Transverse colon (tissue), 4 donors: ENCODE measurements at regions not wholly inside any gene's neighbourhood (a gene's known extent, or its start where the extent isn't known, plus 50 kb on each side); places are given as distances from the start of the nearest gene placed in this dataset.

ENCODE experiments used
- DNase-seq: peaks from one replicate; pipeline ENCODE4 v3.0.0-alpha.2; 2019
- H3K27ac ChIP-seq, 4 donors: fragments of 200-600 bp; sonication (generic); 2 replicates each; pipeline ENCODE4 v1.5.1; 2016 to 2018; ENCODE audit warnings: inconsistent platforms in 4 of 4
- H3K27me3 ChIP-seq: fragments of 200-600 bp; sonication (generic); 2 replicates; pipeline ENCODE4 v1.5.1; 2017; ENCODE audit warnings: inconsistent platforms
- H3K36me3 ChIP-seq, 4 donors: fragments of 200-600 bp; sonication (generic); 2 replicates each; pipeline ENCODE4 v1.5.1; 2017 to 2019; ENCODE audit warnings: inconsistent platforms in 4 of 4
- H3K4me1 ChIP-seq, 4 donors: fragments of 200-600 bp; sonication (generic); 2 replicates each; pipeline ENCODE4 v1.5.1; 2017 to 2020; ENCODE audit warnings: inconsistent platforms in 4 of 4
- H3K4me3 ChIP-seq, 4 donors: fragments of 200-600 bp; sonication (generic); 1 replicate in 1 of 4; 2 replicates in 3 of 4; pipeline versions ENCODE4 v1.5.1 to v1.6.1; 2017 to 2019; ENCODE audit warnings: inconsistent platforms in 4 of 4
- H3K9me3 ChIP-seq, 2 donors: fragments of 200-600 bp; sonication (generic); 2 replicates each; pipeline ENCODE4 v1.5.1; 2017 to 2019; ENCODE audit warnings: inconsistent platforms in 2 of 2
- EP300 ChIP-seq: sonication (generic); formaldehyde crosslinking; IDR thresholded peaks from one replicate; pipeline ENCODE4 v1.6.1; 2017; ENCODE audit warnings: antibody characterized with exemption, low read depth
- POLR2A ChIP-seq: fragments of 450-650 bp; IDR thresholded peaks from one replicate; pipeline ENCODE4 v1.6.1; 2016; ENCODE audit warnings: antibody characterized with exemption, mild to moderate bottlenecking, moderate library complexity
- POLR2AphosphoS5 ChIP-seq, 3 donors: sonication (generic); formaldehyde crosslinking; IDR thresholded peaks; one replicate each; pipeline ENCODE4 v1.6.1; 2016; ENCODE audit warnings: antibody characterized with exemption in 3 of 3
- WGBS, 2 donors: methylation state at CpG; one replicate each; pipeline ENCODE4 v1.1.5; 2018; ENCODE audit warnings: low coverage in 1 of 2; 5-methylcytosine and 5-hydroxymethylcytosine counted together
- in situ Hi-C, 4 donors: fragments of 200-750 bp; cut with MboI; loops; one replicate each; pipeline versions ENCODE4 v1.15.0 to v1.15.1; 2017; ENCODE audit warnings: low sequenced_read_pairs in 3 of 4, low pct_ligation_motif_present in 1 of 4, low pct_unique_long_range_greater_than_20kb in 1 of 4
- intact Hi-C: fragments of 100-400 bp; cut with DNase I; formaldehyde crosslinking; loops from one replicate; pipeline ENCODE4 v1.15.1; 2023; ENCODE audit warnings: low total_unique reads
- TF ChIP-seq, protein P1 (sequence below), 5 experiments: fragments of 200-600 bp in 3 of 5; fragments of 450-650 bp in 2 of 5; sonication (generic) in 3 of 5; IDR thresholded peaks; 1 replicate in 2 of 5; 2 replicates in 3 of 5; pipeline ENCODE4 v1.5.1; 2016 to 2017; ENCODE audit warnings: antibody characterized with exemption in 5 of 5, inconsistent platforms in 3 of 5, mild to moderate bottlenecking in 2 of 5, moderate library complexity in 1 of 5

DNA sequence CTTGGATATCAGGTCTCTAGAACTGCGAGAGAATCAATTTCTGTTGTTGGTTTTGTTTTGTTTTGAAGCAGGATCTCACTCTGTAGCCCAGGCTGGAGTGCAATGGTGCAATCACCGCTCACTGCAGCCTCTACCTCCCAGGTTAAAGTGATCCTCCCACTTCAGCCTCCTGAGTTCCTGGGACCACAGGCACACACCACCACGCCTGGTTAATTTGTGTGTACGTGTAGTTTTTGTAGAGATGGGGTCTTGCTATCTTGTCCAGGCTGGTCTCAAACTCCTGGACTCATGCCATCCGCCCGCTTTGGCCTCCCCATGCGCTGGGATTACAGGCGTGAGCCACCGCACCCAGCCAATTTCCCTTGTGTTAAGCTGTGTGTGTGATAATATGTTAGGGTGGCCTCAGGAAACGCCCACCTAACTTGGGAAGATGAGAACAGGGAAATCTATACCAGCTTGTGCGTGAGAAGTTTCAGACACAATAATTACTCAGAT lies 109.6 kb downstream of the SIK1 start:
- no peaks in the 10 kb centered on the region for H3K27me3 ChIP-seq
- 90 to 98% methylated on average over 9 to 11 of the region's 11 CpGs for WGBS, 2 donors
- in situ Hi-C loops (no loop called here), intact Hi-C loops (no loop called here)
- H3K4me3 ChIP-seq: no peak overlapping the region
- H3K9me3 ChIP-seq: no peaks in the 10 kb centered on the region
- H3K4me1 ChIP-seq: peaks cover under 1 to 7% (median 4%) of the 10 kb centered on the region in 4 donors
- H3K36me3 ChIP-seq: no peaks in the 10 kb centered on the region
- TF ChIP-seq, protein P1, sequence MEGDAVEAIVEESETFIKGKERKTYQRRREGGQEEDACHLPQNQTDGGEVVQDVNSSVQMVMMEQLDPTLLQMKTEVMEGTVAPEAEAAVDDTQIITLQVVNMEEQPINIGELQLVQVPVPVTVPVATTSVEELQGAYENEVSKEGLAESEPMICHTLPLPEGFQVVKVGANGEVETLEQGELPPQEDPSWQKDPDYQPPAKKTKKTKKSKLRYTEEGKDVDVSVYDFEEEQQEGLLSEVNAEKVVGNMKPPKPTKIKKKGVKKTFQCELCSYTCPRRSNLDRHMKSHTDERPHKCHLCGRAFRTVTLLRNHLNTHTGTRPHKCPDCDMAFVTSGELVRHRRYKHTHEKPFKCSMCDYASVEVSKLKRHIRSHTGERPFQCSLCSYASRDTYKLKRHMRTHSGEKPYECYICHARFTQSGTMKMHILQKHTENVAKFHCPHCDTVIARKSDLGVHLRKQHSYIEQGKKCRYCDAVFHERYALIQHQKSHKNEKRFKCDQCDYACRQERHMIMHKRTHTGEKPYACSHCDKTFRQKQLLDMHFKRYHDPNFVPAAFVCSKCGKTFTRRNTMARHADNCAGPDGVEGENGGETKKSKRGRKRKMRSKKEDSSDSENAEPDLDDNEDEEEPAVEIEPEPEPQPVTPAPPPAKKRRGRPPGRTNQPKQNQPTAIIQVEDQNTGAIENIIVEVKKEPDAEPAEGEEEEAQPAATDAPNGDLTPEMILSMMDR (IDR thresholded peaks at IDR 0.05): no peak
- TF ChIP-seq POLR2A (no peak), EP300 (no peak), POLR2AphosphoS5 (IDR thresholded peaks at IDR 0.05) (no peak)
- no peak overlapping the region for H3K27ac ChIP-seq
- no peak for DNase-seq

DNA sequence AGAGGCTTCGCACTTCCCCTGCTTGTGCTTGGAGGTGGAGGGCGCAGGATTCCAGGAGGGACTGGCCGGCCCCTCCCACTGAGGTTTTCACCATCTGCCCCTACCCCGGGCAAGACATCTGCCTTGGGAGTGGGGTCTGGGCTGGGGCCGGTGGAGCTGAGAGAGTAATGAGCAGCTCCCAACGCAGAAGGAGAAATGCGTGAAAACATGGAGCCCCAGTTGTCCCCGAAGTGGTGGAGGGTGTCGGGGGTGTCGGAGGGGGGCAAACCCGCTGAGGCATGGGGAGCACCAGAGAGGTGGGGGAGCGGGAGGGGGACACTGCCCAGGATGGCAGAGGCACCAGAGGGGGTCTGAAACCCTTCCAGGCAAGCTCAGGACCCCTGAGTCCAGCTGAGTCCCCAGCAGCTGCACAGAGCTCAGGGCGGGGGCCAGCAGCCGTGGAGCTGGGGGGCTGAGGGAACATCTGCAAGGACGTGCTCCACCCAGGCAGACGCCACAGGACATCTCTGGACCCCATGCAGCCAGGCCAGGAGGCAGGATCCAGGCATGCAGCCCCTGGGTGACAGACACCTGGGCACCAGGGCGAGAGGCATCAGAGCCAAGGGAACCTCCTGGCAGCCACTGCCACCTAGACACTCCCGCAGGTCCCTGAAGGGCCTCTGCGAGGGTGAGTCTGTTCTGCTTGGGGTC lies 110.6 kb downstream of the SIK1 start:
- DNase-seq: no peak
- Histone ChIP-seq H3K4me1 (peaks cover 10 to 17% (median 13%) of the 10 kb centered on the region in 4 donors), H3K36me3 (no peaks in the 10 kb centered on the region), H3K27me3 (no peaks in the 10 kb centered on the region), H3K27ac (no peak overlapping the region), H3K9me3 (no peaks in the 10 kb centered on the region), H3K4me3 (no peak overlapping the region)
- WGBS, 2 donors: 88% methylated on average over 18 of the region's 19 CpGs; no CpG with 5 or more reads in 1 of the 2 donors
- in situ Hi-C loops: no loop called here
- intact Hi-C loops: no loop called here
- no peak for TF ChIP-seq EP300
- TF ChIP-seq, protein P1 (IDR thresholded peaks at IDR 0.05): no peak

DNA sequence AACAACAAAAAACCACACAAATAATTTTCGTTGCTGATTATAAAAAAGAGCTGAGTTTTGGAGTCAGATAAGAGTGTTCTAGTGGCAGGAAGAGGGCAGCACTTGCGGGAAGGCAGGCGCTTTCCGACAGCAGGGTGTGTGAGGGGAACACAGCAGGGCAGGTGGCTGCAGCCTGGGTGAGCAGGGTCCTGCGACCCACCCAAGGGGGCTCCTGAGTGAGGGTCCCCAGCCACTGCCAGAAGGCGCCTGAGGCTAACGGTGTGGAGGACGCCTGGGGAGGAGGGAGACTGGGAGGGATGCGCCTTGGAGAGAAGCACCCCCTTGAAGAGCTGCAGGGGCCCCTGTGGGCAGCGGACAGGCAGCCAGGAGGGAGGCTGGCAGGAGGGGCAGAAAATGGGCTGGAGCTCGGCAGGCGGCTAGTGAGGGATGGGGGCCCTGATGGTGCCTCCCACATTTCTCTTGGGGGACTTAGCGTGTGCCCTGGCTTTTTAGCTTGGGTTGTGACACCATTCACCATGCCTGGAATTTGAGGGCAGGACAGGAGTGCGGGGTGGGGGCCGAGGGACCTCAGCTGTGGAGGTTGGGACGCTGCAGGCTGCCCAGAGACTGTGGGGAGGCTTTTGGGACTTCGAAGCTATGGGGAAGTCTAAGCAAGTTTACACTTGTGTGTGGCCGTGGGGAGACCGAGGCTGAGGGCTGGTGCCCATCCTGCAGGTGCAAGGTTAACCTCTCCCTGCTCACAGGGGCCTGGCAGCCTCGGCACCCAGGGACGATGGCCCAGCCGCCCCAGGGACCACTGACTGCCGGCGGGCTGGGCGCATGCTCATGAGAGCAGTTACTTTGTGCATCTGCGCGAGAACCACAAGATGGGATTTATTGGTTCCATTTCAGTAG lies 111.4 kb downstream of the SIK1 start:
- H3K4me3 ChIP-seq: no peak overlapping the region
- peaks cover 10 to 25% (median 16%) of the 10 kb centered on the region in 4 donors for H3K4me1 ChIP-seq
- no peak for DNase-seq
- no peak overlapping the region for H3K27ac ChIP-seq
- TF ChIP-seq, protein P1 (IDR thresholded peaks at IDR 0.05): no peak
- TF ChIP-seq POLR2AphosphoS5 (IDR thresholded peaks at IDR 0.05) (no peak), POLR2A (no peak), EP300 (no peak)
- H3K36me3 ChIP-seq: no peaks in the 10 kb centered on the region
- WGBS, 2 donors: 42 to 81% methylated on average over 4 to 27 of the region's 27 CpGs
- no peaks in the 10 kb centered on the region for H3K27me3 ChIP-seq
- H3K9me3 ChIP-seq: no peaks in the 10 kb centered on the region
- intact Hi-C loops: no loop called here
- in situ Hi-C loops: no loop called here

DNA sequence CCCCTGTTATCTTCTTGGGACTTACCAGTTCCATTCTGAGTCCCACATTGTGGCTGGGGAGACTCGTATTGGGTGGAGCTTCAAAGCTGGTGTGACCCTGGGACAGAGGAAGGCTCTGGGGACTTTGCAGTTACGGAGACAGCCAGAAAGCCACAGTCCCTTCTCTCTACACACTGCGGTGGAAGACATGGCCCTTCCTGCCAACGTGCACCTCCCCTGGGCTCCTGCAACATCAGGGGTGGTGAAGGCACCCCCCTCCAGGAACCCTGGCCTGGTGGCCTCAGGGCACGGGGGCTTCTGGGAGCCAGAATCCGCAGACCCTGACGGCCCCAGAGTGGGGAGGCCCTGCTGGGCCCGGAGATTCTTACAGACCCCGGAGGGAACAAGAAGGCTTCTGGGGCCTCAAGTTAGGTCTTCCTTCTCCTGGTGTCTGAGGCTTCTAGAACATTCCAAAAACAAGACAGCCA lies 113.0 kb downstream of the SIK1 start:
- H3K27ac ChIP-seq: peak overlapping the region in 2 of 4 donors; percentile 73 to 76
- no peak for DNase-seq
- H3K27me3 ChIP-seq: no peaks in the 10 kb centered on the region
- no peaks in the 10 kb centered on the region for H3K36me3 ChIP-seq
- 78% methylated on average over 9 of the region's 9 CpGs; no CpG with 5 or more reads in 1 of the 2 donors for WGBS, 2 donors
- in situ Hi-C loops: no loop called here
- TF ChIP-seq POLR2AphosphoS5 (IDR thresholded peaks at IDR 0.05): no peak
- TF ChIP-seq POLR2A: no peak
- TF ChIP-seq EP300: no peak
- TF ChIP-seq, protein P1 (IDR thresholded peaks at IDR 0.05): no peak
- H3K4me1 ChIP-seq: peaks cover 10 to 25% (median 16%) of the 10 kb centered on the region in 4 donors
- no peaks in the 10 kb centered on the region for H3K9me3 ChIP-seq
- no peak overlapping the region for H3K4me3 ChIP-seq
- intact Hi-C loops: no loop called here
